GM23248 (cell line): ENCODE measurements at regions not wholly inside any gene's neighbourhood (a gene's known extent, or its start where the extent isn't known, plus 50 kb on each side); places are given as distances from the start of the nearest gene placed in this dataset.

Experiments used
- EZH2 ChIP-seq: fragments of 200-600 bp; sonication (generic); IDR thresholded peaks from 2 replicates; pipeline ENCODE4 v1.6.1; 2018; ENCODE audit warnings: antibody characterized with exemption, mild to moderate bottlenecking; ENCODE audit not compliant: insufficient read depth, poor library complexity, severe bottlenecking
- EZH2phosphoT487 ChIP-seq: fragments of 200-600 bp; sonication (generic); IDR thresholded peaks from 2 replicates; pipeline ENCODE4 v1.6.1; 2018; ENCODE audit warnings: antibody characterized with exemption, moderate library complexity, mild to moderate bottlenecking, low read depth; ENCODE audit not compliant: insufficient read depth

GRCh38 chr4:12548678-12549077 is 935.5 kb downstream of the RAB28 start:
- TF ChIP-seq EZH2 (no peak), EZH2phosphoT487 (no peak)
